Skin epidermis (tissue), 12 donors: ENCODE measurements at regions not wholly inside any gene's neighbourhood (a gene's known extent, or its start where the extent isn't known, plus 50 kb on each side); places are given as distances from the start of the nearest gene placed in this dataset.
"Not testable (repeated sequence)": the region's sequence is repeated elsewhere in the genome, so short reads cannot be mapped to it uniquely, and the experiment has no call there.

ENCODE experiments used
- H3K27ac ChIP-seq, 21 experiments: fragments of 200-600 bp; sonication (generic) in 11 of 21; one replicate each; pipeline ENCODE4 v1.5.0; 2020; ENCODE audit warnings: mild to moderate bottlenecking in 3 of 21, inconsistent platforms in 2 of 21, moderate library complexity in 2 of 21
- H3K4me3 ChIP-seq, 7 experiments: fragments of 200-600 bp; sonication (generic) in 2 of 7; one replicate each; pipeline ENCODE4 v1.5.0; 2020; ENCODE audit warnings: inconsistent platforms in 2 of 7, mild to moderate bottlenecking in 2 of 7, moderate library complexity in 1 of 7

DNA sequence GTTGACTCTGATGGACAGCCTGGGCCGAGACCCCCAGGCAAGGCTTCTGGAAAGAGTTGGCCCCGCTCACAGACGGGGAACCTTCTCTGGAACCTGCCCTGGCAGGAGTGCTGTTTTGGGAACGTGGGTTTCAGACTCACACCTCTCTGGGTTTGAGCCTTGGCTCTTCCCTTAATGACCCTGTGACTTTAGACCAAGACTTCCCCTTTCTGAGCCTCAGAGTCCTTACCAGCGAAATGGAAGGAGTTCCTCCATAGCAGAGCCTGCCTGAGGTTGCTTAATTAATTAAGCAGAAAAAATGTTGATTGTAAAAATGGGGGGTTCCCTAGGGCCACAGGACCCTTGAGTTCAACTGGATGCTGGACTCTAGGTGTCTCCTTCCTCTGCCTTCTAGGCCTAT lies 408.2 kb downstream of the SEC14L1 start:
- H3K27ac ChIP-seq = no peak overlapping the region

GRCh38 chr17:77549726-77550366 lies 408.7 kb upstream of the TNRC6C start:
- Histone ChIP-seq H3K27ac (no peak overlapping the region), H3K4me3 (no peak overlapping the region)

More for the DNA sequence above, 408.2 kb downstream of the SEC14L1 start:
- peak overlapping the region in 1 of 7 experiments; percentile 29 for H3K4me3 ChIP-seq

GRCh38 chr17:77553459-77554066 lies 404.9 kb upstream of the TNRC6C start:
- Histone ChIP-seq H3K4me3 (no peak overlapping the region), H3K27ac (no peak overlapping the region)

GRCh38 chr17:77555121-77555591 lies 403.3 kb upstream of the TNRC6C start:
- Histone ChIP-seq H3K4me3 (no peak overlapping the region), H3K27ac (no peak overlapping the region)

DNA sequence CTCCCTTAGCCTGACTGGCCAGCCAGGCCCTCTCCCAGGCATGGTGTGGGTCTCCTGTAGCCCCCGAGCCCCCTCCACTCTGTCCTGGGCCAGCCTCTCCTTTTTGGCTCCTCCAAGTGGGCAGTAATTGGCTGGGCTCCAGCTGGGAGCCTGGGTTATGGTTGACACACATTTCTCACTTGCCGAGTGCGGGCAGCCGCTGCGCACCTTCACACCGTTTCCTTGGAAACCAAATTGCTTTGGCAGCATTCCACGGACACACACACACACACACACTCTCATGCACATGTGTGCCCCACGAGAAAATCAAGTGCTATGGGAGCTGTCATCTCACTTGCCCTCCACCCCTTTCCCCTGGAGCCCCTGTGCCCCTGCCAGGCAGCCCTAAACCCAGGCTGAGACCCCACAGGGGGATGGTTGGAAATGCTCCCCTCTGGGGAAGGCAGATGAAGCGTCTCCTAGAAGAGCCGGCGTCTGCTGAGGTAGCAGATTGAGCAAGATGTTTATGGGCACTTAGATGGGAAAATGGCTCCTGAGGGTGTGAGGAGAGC lies 402.7 kb upstream of the TNRC6C start:
- H3K4me3 ChIP-seq = no peak overlapping the region
- H3K27ac ChIP-seq = no peak overlapping the region

DNA sequence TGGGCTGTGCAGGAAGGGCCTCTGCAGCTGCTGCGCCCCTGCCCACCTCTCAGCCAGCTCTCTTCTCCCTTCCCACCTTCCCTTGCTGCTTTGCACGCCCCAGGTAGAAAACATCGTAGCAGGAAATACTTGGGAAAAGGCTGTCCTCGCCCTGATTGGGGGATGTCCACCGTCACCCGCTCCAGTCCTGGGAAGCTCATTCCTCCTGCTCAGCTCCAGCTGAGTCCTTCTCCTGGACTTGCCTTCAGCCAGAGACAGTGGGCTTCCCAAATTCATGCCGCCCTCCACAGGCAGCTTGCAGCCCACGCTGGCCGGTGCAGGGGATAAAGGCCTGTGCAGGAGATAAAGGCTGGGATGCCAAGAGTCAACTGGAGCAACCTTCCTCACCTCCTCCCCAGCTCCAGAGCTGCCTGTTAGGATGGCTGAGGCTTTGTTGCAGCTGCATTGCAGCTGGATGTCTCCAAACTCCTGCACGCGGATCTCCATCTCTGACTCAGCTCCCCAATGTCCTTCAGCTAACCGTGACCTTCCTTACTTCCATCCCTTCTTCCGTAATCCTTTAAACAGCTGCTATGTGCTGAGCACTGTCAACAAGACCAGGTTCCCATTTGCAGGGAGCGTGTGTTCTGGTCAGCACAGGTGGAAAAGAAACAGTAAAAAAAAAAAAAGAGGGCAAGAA lies 402.0 kb upstream of the TNRC6C start:
- Histone ChIP-seq H3K27ac (no peak overlapping the region), H3K4me3 (no peak overlapping the region)

DNA sequence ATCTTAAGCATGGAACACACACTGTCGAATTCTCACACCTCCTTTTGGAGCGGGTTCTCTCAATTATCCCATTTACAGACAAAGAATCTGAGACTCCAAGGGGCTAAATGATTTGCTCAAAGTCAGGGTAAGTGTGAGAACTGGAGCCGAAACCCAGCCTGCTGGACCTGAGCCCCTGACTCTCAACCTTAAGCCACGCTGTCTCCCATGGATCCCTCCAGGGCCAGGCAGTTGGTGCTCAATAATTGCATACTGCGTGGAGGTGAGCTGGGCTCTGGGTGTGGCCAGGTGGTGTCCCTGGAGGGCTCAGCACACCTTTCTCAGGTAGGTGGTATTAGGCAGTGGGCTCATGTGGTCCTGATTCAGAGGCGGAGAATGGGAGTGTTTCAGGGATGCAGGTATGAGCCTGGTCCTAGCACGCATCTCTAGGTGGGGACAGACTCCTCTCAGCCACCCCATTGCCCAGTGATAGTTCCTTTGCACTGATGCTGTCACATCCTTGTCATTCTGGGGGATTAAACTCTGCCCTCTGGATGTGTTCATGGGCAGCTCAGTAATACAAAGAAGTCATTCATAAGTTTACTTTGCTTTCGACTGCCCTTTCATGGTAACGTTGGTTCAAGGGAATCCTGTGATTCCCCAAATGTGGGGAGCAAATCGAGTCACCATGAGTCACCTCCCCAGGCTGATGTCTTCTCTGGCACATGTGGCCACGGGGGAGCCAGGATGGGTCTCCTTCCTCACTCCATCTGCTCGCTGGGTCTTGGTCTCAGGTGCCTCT lies 399.5 kb upstream of the TNRC6C start:
- Histone ChIP-seq H3K4me3 (no peak overlapping the region), H3K27ac (no peak overlapping the region)

GRCh38 chr17:77560381-77560780 lies 398.1 kb upstream of the TNRC6C start:
- Histone ChIP-seq H3K27ac (no peak overlapping the region), H3K4me3 (no peak overlapping the region)

GRCh38 chr17:77560841-77561240 lies 397.7 kb upstream of the TNRC6C start:
- no peak overlapping the region for H3K4me3 ChIP-seq
- H3K27ac ChIP-seq = no peak overlapping the region

DNA sequence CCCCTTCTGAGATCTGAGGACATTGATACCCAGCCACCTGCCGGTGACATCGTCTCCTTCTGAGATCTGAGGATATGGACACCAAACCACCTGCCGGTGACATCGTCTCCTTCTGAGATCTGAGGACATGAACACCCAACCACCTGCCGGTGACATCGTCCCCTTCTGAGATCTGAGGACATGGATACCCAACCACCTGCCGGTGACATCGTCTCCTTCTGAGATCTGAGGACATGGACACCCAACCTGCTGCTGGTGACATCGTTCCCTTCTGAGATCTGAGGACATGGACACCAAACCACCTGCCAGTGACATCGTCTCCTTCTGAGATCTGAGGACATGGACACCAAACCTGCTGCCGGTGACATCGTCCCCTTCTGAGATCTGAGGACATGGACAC lies 396.1 kb upstream of the TNRC6C start:
- H3K4me3 ChIP-seq, H3K27ac ChIP-seq: not testable (repeated sequence)

DNA sequence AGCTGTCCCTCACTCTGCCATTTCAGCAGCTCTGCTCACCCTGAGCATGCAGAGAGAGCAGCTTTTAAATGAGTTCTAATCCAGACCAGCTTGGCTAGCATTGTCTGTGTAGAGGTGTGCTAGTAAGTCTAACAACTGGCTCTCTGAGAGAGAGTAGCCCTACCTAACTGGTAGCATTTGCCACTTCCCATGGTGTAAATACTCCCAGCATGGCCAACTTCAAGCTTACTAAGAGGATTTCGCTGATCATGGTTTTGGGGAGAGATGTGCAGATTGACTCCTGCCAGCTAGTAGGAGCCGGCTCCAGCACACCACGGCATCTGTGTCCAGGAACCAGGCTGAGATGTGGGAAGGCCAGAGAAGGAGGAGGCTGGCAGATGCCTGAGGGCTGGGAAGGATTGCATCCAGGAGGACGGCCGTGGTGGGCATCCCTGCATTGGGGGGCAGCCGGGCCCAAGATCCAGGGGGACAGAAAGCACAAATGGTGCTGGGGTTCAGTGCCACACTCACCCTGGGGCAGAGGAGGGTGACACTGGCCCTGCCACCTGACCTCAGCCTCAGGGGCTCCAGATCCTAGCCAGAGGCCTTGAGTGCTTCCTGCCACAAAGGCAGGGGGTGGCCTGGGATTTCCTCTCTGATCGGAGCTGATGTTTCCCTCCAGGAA lies 394.9 kb upstream of the TNRC6C start:
- Histone ChIP-seq H3K27ac (no peak overlapping the region), H3K4me3 (no peak overlapping the region)

GRCh38 chr17:77564278-77564920 lies 394.1 kb upstream of the TNRC6C start:
- H3K27ac ChIP-seq = no peak overlapping the region
- no peak overlapping the region for H3K4me3 ChIP-seq

GRCh38 chr17:77565166-77565565 lies 393.3 kb upstream of the TNRC6C start:
- no peak overlapping the region for H3K4me3 ChIP-seq
- H3K27ac ChIP-seq = no peak overlapping the region

GRCh38 chr17:77566151-77566550 lies 392.4 kb upstream of the TNRC6C start:
- H3K4me3 ChIP-seq = no peak overlapping the region
- H3K27ac ChIP-seq = no peak overlapping the region

- no peak overlapping the region for H3K27ac ChIP-seq
- no peak overlapping the region for H3K4me3 ChIP-seq
These were observed 391.9 kb upstream of the TNRC6C start for GRCh38 chr17:77566566-77567138.

DNA sequence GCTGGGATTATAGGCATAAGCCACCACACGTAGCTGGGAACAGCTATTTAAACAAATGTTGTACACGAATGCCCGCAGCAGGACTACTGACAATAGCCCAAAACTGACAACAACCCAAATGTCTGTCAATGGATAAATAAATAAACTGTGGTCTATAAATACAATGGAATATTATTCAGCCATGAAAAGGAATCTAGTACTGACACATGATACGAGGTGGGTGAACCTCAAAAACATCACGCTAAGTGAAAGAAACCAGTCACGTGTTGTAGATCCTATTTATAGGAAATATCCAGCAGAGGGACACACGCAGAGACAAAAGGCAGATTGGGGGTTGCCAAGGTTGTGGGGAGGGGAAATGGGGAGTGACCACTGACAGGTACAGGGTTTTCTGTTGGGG lies 390.0 kb upstream of the TNRC6C start:
- H3K27ac ChIP-seq = no peak overlapping the region
- H3K4me3 ChIP-seq = no peak overlapping the region

DNA sequence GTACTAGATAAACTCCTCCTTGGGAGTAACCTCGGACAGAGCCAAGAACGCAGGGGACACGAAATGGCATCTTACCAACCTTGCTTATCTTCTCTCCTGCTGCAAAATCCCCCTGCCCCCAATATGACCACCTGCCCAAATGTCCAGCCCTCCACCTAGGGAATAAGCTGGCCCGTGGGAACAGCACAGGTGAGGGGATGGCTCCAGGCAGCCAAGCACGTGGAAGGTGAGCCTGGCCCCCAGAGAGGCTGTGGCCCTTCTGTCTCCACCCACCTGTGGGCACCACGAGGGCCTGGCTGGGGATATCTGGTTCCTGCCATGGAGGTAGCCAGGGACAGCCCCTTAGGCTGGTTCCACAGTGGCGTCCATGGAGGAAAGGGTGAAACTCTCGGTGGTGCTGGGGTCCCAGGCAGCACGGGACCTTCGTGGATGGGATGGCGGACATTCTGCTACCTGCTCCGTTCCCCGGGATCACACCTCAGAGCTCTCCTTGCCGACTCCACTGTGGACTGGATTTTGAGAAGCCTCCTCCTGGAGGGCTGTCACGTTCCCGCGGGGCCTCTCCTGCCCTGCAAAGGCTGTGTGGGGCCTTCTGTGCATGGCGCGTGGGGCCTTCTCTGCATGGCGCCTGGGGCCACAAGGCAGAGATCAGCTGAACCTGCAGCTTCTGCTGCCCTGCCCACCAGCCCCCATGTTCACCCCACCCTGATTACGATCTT lies 388.5 kb upstream of the TNRC6C start:
- H3K4me3 ChIP-seq = no peak overlapping the region
- H3K27ac ChIP-seq = no peak overlapping the region

DNA sequence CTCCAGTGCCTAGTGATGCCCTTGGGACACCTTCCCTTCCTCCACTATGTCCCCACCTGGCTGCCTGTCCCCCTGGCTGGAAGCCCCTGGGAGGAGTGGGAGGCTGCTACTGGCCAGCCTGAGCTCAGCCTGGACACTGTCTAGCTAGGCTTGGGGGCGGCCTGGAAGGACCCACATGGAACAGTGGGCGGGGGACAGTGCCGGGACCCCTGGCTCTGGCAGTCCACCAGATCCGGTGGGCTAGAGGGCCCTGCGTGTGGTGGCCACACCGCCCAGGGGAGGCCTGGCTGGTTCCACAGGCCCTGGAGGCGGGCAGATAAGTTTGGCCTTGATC lies 388.0 kb upstream of the TNRC6C start:
- no peak overlapping the region for H3K4me3 ChIP-seq

More for the DNA sequence above, 388.0 kb upstream of the TNRC6C start:
- H3K27ac ChIP-seq = no peak overlapping the region
